CD4-positive, alpha-beta T cell (primary cell): ENCODE measurements at regions not wholly inside any gene's neighbourhood (a gene's known extent, or its start where the extent isn't known, plus 50 kb on each side); places are given as distances from the start of the nearest gene placed in this dataset.

Experiments used
- ATAC-seq: fragments of 200-7000 bp; cut with Tn5 transposase; one replicate; pipeline ENCODE4 v1.10.0; 2022; ENCODE audit warnings: mild to moderate bottlenecking; ENCODE audit not compliant: poor library complexity
- CTCF ChIA-PET: fragments of 350-600 bp; sonication (Branson Sonifier 250); formaldehyde crosslinking; loops from one replicate; lab custom pipeline; 2021; ENCODE audit warnings: antibody characterized with exemption, inconsistent platforms; lab: Charles Lee
- POLR2A ChIA-PET: fragments of 350-600 bp; sonication (Branson Sonifier 250); formaldehyde crosslinking; loops from one replicate; lab custom pipeline; 2021; ENCODE audit warnings: antibody characterized with exemption, inconsistent platforms; lab: Charles Lee
- DNase-seq, 14 experiments: peaks; one replicate each; pipeline ENCODE4 v3.0.0-alpha.2; 2013 to 2020; ENCODE audit warnings: mixed read lengths in 2 of 14
- H3K27ac ChIP-seq, 2 donors: one replicate each; pipeline versions ENCODE4 v1.5.1 to v1.7.0; 2013; ENCODE audit warnings: low read length in 2 of 2, low read depth in 1 of 2, mild to moderate bottlenecking in 1 of 2
- H3K27me3 ChIP-seq, 2 experiments: 1 replicate in 1 of 2; 2 replicates in 1 of 2; pipeline versions ENCODE4 v1.6.1 to v1.7.0; 2013; ENCODE audit warnings: low read length in 2 of 2, control low read depth in 1 of 2, mild to moderate bottlenecking in 1 of 2, moderate library complexity in 1 of 2; ENCODE audit not compliant: insufficient read depth in 2 of 2, control insufficient read depth in 1 of 2
- H3K36me3 ChIP-seq: one replicate; pipeline ENCODE4 v1.6.1; 2013; ENCODE audit warnings: low read length, control low read depth; ENCODE audit not compliant: insufficient read depth
- H3K4me1 ChIP-seq: one replicate; pipeline ENCODE4 v1.6.1; 2013; ENCODE audit warnings: low read length, control low read depth; ENCODE audit not compliant: insufficient read depth
- H3K4me3 ChIP-seq: one replicate; pipeline ENCODE4 v1.5.1; 2013; ENCODE audit warnings: mild to moderate bottlenecking, low read length, moderate library complexity
- H3K9me3 ChIP-seq, 2 experiments: 1 replicate in 1 of 2; 2 replicates in 1 of 2; pipeline versions ENCODE4 v1.6.1 to v1.7.0; 2013; ENCODE audit warnings: low read length in 2 of 2, mild to moderate bottlenecking in 2 of 2, control low read depth in 1 of 2, moderate library complexity in 1 of 2; ENCODE audit not compliant: control insufficient read depth in 1 of 2, insufficient read depth in 1 of 2
- H3K27ac Mint-ChIP-seq: one replicate; pipeline ENCODE4 v1.8.0; 2020; ENCODE audit warnings: mixed read lengths
- H3K27me3 Mint-ChIP-seq: one replicate; pipeline ENCODE4 v1.8.0; 2021; ENCODE audit warnings: mixed read lengths
- H3K36me3 Mint-ChIP-seq: one replicate; pipeline ENCODE4 v1.8.0; 2021; ENCODE audit warnings: low read depth, mixed read lengths
- H3K4me1 Mint-ChIP-seq: one replicate; pipeline ENCODE4 v1.8.0; 2021; ENCODE audit warnings: low read depth, mixed read lengths
- H3K4me3 Mint-ChIP-seq: one replicate; pipeline ENCODE4 v1.8.0; 2020; ENCODE audit warnings: mild to moderate bottlenecking, mixed read lengths
- H3K9me3 Mint-ChIP-seq: one replicate; pipeline ENCODE4 v1.8.0; 2020; ENCODE audit warnings: mixed read lengths
- CTCF ChIP-seq: fragments of 200-600 bp; IDR thresholded peaks from one replicate; pipeline ENCODE4 v1.8.0; 2022; ENCODE audit warnings: antibody characterized with exemption, mild to moderate bottlenecking
- intact Hi-C, 2 experiments: fragments of 100-400 bp; cut with DNase I in 1 of 2; cut with micrococcal nuclease in 1 of 2; formaldehyde crosslinking; loops; one replicate each; pipeline versions ENCODE4 v1.15.1 to v1.9.0; 2023 to 2025; cut with DNase I, micrococcal nuclease

GRCh38 chr1:166692346-166692745, 146.9 kb upstream of the POGK start:
- no peak overlapping the region for H3K4me3 Mint-ChIP-seq
- no peaks in the 10 kb centered on the region for H3K4me1 Mint-ChIP-seq
- ChIA-PET POLR2A (no interaction called here), CTCF (no interaction called here)
- H3K4me3 ChIP-seq: no peak overlapping the region
- no peak for TF ChIP-seq CTCF
- intact Hi-C loops: no loop called here
- peaks cover 6% of the 10 kb centered on the region for H3K9me3 Mint-ChIP-seq
- no peaks in the 10 kb centered on the region for H3K36me3 Mint-ChIP-seq
- H3K27me3 Mint-ChIP-seq: peaks cover 64% of the 10 kb centered on the region
- DNase-seq (no peak), ATAC-seq (no peak)
- no peaks in the 10 kb centered on the region for H3K4me1 ChIP-seq
- peaks cover 7 to 13% of the 10 kb centered on the region in 2 experiments for H3K27me3 ChIP-seq
- H3K27ac Mint-ChIP-seq: no peak overlapping the region
- no peaks in the 10 kb centered on the region for H3K36me3 ChIP-seq
- H3K9me3 ChIP-seq: no peaks in the 10 kb centered on the region
- no peak overlapping the region for H3K27ac ChIP-seq

GRCh38 chr1:166693158-166693557, 146.1 kb upstream of the POGK start:
- Histone ChIP-seq H3K27me3 (peaks cover 6 to 9% of the 10 kb centered on the region in 2 experiments), H3K9me3 (no peaks in the 10 kb centered on the region), H3K4me3 (no peak overlapping the region), H3K27ac (no peak overlapping the region), H3K4me1 (no peaks in the 10 kb centered on the region), H3K36me3 (no peaks in the 10 kb centered on the region)
- no peaks in the 10 kb centered on the region for H3K36me3 Mint-ChIP-seq
- no peak for DNase-seq
- H3K27me3 Mint-ChIP-seq: peaks cover 57% of the 10 kb centered on the region
- ChIA-PET CTCF (no interaction called here), POLR2A (no interaction called here)
- intact Hi-C loops: no loop called here
- no peak overlapping the region for H3K27ac Mint-ChIP-seq
- no peak for ATAC-seq
- H3K4me3 Mint-ChIP-seq: no peak overlapping the region
- H3K4me1 Mint-ChIP-seq: no peaks in the 10 kb centered on the region
- TF ChIP-seq CTCF: no peak
- no peaks in the 10 kb centered on the region for H3K9me3 Mint-ChIP-seq

GRCh38 chr1:166693673-166694297, 145.5 kb upstream of the POGK start:
- H3K4me3 ChIP-seq: no peak overlapping the region
- Mint-ChIP-seq H3K4me1 (no peaks in the 10 kb centered on the region), H3K36me3 (no peaks in the 10 kb centered on the region), H3K27ac (no peak overlapping the region), H3K4me3 (no peak overlapping the region), H3K27me3 (peaks cover 58% of the 10 kb centered on the region), H3K9me3 (no peaks in the 10 kb centered on the region)
- peaks cover 6 to 9% of the 10 kb centered on the region in 2 experiments for H3K27me3 ChIP-seq
- no peaks in the 10 kb centered on the region for H3K4me1 ChIP-seq
- CTCF ChIA-PET: no interaction called here
- ATAC-seq: no peak
- DNase-seq: no peak
- H3K36me3 ChIP-seq: no peaks in the 10 kb centered on the region
- POLR2A ChIA-PET: no interaction called here
- no peak overlapping the region for H3K27ac ChIP-seq
- no peak for TF ChIP-seq CTCF
- H3K9me3 ChIP-seq: no peaks in the 10 kb centered on the region
- intact Hi-C loops: no loop called here
